ENCODE measurements at regions not wholly inside any gene's neighbourhood (a gene's known extent, or its start where the extent isn't known, plus 50 kb on each side); places are given as distances from the start of the nearest gene placed in this dataset.

DNA sequence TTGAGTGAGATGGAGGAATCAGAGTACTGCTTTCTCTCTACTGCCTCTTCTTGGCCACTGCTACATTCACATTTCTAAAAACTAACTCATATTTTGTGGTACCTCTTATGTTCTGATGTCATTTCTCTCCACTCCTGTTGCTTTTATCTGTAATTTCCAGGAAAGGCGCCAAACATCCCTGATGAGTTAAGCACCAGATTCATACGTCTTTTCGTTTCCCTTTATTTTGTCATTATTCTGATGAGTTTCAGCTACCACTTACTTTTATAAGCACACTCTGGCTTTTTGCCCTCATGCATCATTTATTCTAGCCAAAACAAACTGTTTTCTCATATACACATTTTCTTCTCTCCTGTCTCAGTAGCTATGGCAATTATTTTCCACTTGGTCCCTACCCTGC lies 680.0 kb downstream of the RNF144B start:
- Histone ChIP-seq H3K79me2 (ENCODE audit: control insufficient read depth, low read length) (no peaks in the 10 kb centered on the region), H3K9me2 (replicated peaks; ENCODE audit: control insufficient read depth, low read length) (no peaks in the 10 kb centered on the region), H3K4me3 (ENCODE audit: low read length) (no peak overlapping the region), H3K27ac (ENCODE audit: low read depth, low read length) (no peak overlapping the region), H3K4me1 (ENCODE audit: control insufficient read depth, low read length) (no peaks in the 10 kb centered on the region), H3K4me2 (ENCODE audit: low read length) (no peak overlapping the region), H3K36me3 (ENCODE audit: control insufficient read depth, low read length) (no peaks in the 10 kb centered on the region), H4K20me1 (ENCODE audit: control insufficient read depth, insufficient read depth, low read depth, low read length) (no peaks in the 10 kb centered on the region), H3K9me3 (ENCODE audit: control insufficient read depth, insufficient read depth, low read length) (no peaks in the 10 kb centered on the region), H3K27me3 (ENCODE audit: control insufficient read depth, low read length) (no peaks in the 10 kb centered on the region), H3F3A (ENCODE audit: control insufficient read depth, insufficient read depth) (no peaks in the 10 kb centered on the region)
- TF ChIP-seq EZH2phosphoT487 (IDR thresholded peaks at IDR 0.05; ENCODE audit: borderline replicate concordance, low read length), result no peak
- TF ChIP-seq, protein P1, sequence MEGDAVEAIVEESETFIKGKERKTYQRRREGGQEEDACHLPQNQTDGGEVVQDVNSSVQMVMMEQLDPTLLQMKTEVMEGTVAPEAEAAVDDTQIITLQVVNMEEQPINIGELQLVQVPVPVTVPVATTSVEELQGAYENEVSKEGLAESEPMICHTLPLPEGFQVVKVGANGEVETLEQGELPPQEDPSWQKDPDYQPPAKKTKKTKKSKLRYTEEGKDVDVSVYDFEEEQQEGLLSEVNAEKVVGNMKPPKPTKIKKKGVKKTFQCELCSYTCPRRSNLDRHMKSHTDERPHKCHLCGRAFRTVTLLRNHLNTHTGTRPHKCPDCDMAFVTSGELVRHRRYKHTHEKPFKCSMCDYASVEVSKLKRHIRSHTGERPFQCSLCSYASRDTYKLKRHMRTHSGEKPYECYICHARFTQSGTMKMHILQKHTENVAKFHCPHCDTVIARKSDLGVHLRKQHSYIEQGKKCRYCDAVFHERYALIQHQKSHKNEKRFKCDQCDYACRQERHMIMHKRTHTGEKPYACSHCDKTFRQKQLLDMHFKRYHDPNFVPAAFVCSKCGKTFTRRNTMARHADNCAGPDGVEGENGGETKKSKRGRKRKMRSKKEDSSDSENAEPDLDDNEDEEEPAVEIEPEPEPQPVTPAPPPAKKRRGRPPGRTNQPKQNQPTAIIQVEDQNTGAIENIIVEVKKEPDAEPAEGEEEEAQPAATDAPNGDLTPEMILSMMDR (IDR thresholded peaks at IDR 0.05; ENCODE audit: low read depth, low read length, poor library complexity, severe bottlenecking), result no peak

DNA sequence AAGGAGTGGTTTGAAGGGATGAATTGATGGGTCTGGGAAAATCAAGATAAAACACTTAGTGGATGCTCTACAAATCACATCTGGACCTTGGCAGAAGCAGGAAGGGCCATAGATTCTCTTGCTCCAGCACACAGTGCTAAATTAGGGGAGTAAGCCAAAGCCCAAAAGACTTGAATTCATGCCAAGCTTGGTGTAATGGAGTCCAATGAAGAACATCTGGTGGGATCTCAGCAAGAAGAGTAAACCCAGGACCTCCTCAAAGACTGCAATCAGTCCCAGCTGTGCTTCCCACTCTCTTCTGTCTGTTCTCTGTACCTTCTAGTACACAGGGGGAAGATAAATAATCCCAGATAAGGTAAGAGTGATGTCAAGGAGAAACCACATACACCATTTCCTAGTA lies 683.4 kb downstream of the RNF144B start:
- Histone ChIP-seq H3K9me3 (ENCODE audit: control insufficient read depth, insufficient read depth, low read length) (no peaks in the 10 kb centered on the region), H3K9me2 (replicated peaks; ENCODE audit: control insufficient read depth, low read length) (no peaks in the 10 kb centered on the region), H3K36me3 (ENCODE audit: control insufficient read depth, low read length) (no peaks in the 10 kb centered on the region), H3K27me3 (ENCODE audit: control insufficient read depth, low read length) (no peaks in the 10 kb centered on the region), H3K79me2 (ENCODE audit: control insufficient read depth, low read length) (no peaks in the 10 kb centered on the region), H3K4me1 (ENCODE audit: control insufficient read depth, low read length) (no peaks in the 10 kb centered on the region), H3K4me3 (ENCODE audit: low read length) (no peak overlapping the region), H3F3A (ENCODE audit: control insufficient read depth, insufficient read depth) (no peaks in the 10 kb centered on the region), H3K4me2 (ENCODE audit: low read length) (no peak overlapping the region), H4K20me1 (ENCODE audit: control insufficient read depth, insufficient read depth, low read depth, low read length) (no peaks in the 10 kb centered on the region), H3K27ac (ENCODE audit: low read depth, low read length) (no peak overlapping the region)
- no peak for TF ChIP-seq EZH2phosphoT487 (IDR thresholded peaks at IDR 0.05; ENCODE audit: borderline replicate concordance, low read length)
- TF ChIP-seq, protein P1 (IDR thresholded peaks at IDR 0.05; ENCODE audit: low read depth, low read length, poor library complexity, severe bottlenecking), result no peak

DNA sequence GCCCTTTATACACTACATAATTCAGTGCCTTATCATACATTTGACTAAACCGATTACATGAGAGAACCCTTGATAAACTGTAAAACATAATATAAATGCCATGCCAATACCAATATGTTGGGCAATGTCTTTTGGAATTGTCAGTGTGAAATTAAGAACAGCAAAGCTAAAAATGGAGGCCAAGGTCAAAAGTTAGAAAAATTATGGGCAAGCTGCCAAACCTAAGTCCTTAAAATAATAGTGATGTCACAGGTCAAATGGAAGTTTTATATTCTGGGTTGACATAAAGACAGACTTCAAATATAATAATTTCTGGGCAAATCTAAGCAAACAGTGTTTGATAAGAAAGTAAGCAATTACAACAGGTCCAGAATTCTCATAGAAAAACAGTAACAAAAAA lies 696.7 kb downstream of the RNF144B start:
- no peak overlapping the region for H3K4me2 ChIP-seq (ENCODE audit: low read length)
- H3F3A ChIP-seq (ENCODE audit: control insufficient read depth, insufficient read depth), result no peaks in the 10 kb centered on the region
- H3K9me2 ChIP-seq (replicated peaks; ENCODE audit: control insufficient read depth, low read length), result no peaks in the 10 kb centered on the region
- no peaks in the 10 kb centered on the region for H3K27me3 ChIP-seq (ENCODE audit: control insufficient read depth, low read length)
- H3K4me3 ChIP-seq (ENCODE audit: low read length), result no peak overlapping the region
- H3K36me3 ChIP-seq (ENCODE audit: control insufficient read depth, low read length), result no peaks in the 10 kb centered on the region
- no peaks in the 10 kb centered on the region for H3K4me1 ChIP-seq (ENCODE audit: control insufficient read depth, low read length)
- H4K20me1 ChIP-seq (ENCODE audit: control insufficient read depth, insufficient read depth, low read depth, low read length), result no peaks in the 10 kb centered on the region
- no peak overlapping the region for H3K27ac ChIP-seq (ENCODE audit: low read depth, low read length)
- H3K9me3 ChIP-seq (ENCODE audit: control insufficient read depth, insufficient read depth, low read length), result no peaks in the 10 kb centered on the region
- no peak for TF ChIP-seq EZH2phosphoT487 (IDR thresholded peaks at IDR 0.05; ENCODE audit: borderline replicate concordance, low read length)
- H3K79me2 ChIP-seq (ENCODE audit: control insufficient read depth, low read length), result no peaks in the 10 kb centered on the region

DNA sequence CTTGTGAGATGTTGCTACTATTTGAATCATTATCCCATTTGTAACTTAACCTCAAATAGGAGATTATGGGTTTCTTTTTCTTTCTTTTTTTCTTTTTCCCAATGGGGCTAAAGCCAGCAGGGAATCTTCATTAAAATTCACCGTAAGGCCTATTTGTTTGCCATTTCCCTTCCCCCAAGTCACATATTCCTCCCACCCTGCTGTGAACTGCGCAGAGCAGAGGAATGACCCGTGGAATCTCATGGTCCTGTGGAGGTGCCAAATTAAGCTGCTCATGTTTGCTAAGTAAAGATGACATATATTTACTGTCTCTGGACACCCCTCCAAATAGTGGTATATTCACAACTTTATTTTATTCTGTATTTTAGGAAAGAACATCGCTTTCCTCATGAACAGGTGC lies 699.3 kb downstream of the RNF144B start:
- Histone ChIP-seq H3K9me2 (replicated peaks; ENCODE audit: control insufficient read depth, low read length) (no peaks in the 10 kb centered on the region), H3K79me2 (ENCODE audit: control insufficient read depth, low read length) (no peaks in the 10 kb centered on the region), H3K9me3 (ENCODE audit: control insufficient read depth, insufficient read depth, low read length) (no peaks in the 10 kb centered on the region), H3K4me1 (ENCODE audit: control insufficient read depth, low read length) (no peaks in the 10 kb centered on the region), H3K27ac (ENCODE audit: low read depth, low read length) (no peak overlapping the region), H3K36me3 (ENCODE audit: control insufficient read depth, low read length) (no peaks in the 10 kb centered on the region), H4K20me1 (ENCODE audit: control insufficient read depth, insufficient read depth, low read depth, low read length) (no peaks in the 10 kb centered on the region), H3K27me3 (ENCODE audit: control insufficient read depth, low read length) (no peaks in the 10 kb centered on the region), H3F3A (ENCODE audit: control insufficient read depth, insufficient read depth) (no peaks in the 10 kb centered on the region), H3K4me2 (ENCODE audit: low read length) (no peak overlapping the region), H3K4me3 (ENCODE audit: low read length) (no peak overlapping the region)
- TF ChIP-seq, protein P1 (IDR thresholded peaks at IDR 0.05; ENCODE audit: low read depth, low read length, poor library complexity, severe bottlenecking), result no peak
- TF ChIP-seq EZH2phosphoT487 (IDR thresholded peaks at IDR 0.05; ENCODE audit: borderline replicate concordance, low read length), result no peak
